Embryonic facial prominence (tissue), 1 donor: ENCODE measurements at regions not wholly inside any gene's neighbourhood (a gene's known extent, or its start where the extent isn't known, plus 50 kb on each side); places are given as distances from the start of the nearest gene placed in this dataset.

ENCODE experiments used
- DNase-seq: peaks from one replicate; pipeline ENCODE4 v3.0.0-alpha.2; 2016; ENCODE audit errors: extremely low spot score

GRCh38 chrX:20477219-20477618 lies 210.5 kb upstream of the RPS6KA3 start:
- DNase-seq = no peak

- no peak for DNase-seq
These were observed 206.0 kb upstream of the RPS6KA3 start for GRCh38 chrX:20472620-20473258.

DNA sequence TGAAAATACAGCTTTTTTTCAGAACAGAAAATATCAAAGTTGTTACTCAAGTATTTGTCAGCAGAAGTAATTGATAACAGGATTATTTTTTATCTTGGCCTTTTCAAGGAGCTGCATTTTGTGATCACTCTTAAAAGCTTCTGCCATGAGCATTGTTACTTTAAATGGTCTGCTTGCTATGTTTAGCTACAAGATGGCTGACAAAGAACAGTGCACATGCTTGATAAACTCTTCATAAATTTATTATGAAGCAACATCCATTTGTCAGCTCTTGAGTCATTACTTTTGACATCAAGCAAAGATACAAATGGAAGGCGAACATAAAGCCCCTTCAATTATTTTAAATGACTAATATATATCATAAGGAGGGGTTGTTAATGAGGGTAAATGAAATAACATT lies 205.4 kb upstream of the RPS6KA3 start:
- no peak for DNase-seq

- DNase-seq = no peak
These were observed 204.8 kb upstream of the RPS6KA3 start for GRCh38 chrX:20471483-20471882.

DNA sequence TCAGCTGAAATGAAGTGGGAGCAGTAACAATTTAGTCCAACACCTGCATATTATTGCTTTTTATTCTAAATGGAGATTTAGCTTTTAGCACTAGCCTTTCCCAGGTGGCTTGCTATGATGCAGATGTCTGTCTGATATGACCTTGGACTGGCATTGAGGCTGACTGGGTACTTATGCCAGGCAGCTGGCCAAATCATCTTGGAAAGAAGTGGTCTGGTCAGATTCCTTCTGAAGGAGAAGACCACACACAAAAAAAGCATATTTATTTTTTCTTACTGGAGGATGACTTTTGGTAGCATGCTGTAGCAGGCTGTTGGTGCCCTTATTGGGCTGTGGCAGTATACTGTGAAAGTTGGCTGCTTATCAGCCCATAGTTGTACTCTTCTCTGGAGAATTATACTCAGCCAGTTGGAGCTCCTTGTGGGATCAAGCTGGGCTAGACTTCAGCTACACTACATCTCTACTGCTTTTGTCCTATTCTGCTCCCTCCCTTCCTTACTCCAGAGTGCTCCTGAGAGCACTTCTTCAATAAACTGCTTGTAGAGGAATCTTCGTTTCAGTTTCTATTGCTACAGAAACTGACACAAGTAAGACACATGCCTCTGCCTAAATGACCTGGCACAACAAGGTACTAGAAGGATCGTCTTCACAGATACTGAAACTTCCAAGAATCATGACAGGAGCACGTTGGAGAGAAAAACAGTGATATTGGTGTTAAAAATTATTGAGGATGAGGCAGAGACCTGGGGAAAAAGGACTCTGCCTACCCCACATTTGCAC lies 196.8 kb upstream of the RPS6KA3 start:
- no peak for DNase-seq

GRCh38 chrX:20461576-20461975 lies 194.9 kb upstream of the RPS6KA3 start:
- DNase-seq = no peak

DNA sequence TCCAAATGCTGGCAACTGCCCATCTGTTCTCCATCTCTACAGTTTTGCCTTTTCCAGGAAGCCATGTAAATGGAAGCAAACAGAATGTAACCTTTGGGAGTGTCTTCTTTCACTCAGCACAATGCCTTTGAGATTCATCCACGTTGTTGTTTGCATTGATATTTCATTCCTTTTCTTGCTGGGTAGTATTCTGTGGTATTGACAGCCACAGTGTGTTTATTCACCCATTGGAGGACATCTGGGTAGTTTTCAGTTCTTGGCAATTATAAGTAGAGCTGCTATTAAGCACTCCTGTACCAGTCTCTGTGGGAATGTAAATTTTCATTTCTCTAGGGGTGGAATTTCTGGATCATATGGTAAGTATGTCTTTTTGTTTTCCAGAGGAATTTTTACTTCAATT lies 194.3 kb upstream of the RPS6KA3 start:
- DNase-seq = no peak

GRCh38 chrX:20459410-20460350 lies 193.0 kb upstream of the RPS6KA3 start:
- DNase-seq = no peak

- no peak for DNase-seq
These were observed 190.3 kb upstream of the RPS6KA3 start for GRCh38 chrX:20456971-20457370.

- DNase-seq = no peak
These were observed 188.3 kb upstream of the RPS6KA3 start for GRCh38 chrX:20455001-20455400.

GRCh38 chrX:20454117-20454516 lies 187.4 kb upstream of the RPS6KA3 start:
- DNase-seq = no peak

GRCh38 chrX:20452487-20452886 lies 185.8 kb upstream of the RPS6KA3 start:
- no peak for DNase-seq

GRCh38 chrX:20451929-20452328 lies 185.2 kb upstream of the RPS6KA3 start:
- DNase-seq = no peak

- no peak for DNase-seq
These were observed 178.4 kb upstream of the RPS6KA3 start for GRCh38 chrX:20445109-20445508.

- DNase-seq = no peak
These were observed 175.9 kb upstream of the RPS6KA3 start for GRCh38 chrX:20442597-20442996.

DNA sequence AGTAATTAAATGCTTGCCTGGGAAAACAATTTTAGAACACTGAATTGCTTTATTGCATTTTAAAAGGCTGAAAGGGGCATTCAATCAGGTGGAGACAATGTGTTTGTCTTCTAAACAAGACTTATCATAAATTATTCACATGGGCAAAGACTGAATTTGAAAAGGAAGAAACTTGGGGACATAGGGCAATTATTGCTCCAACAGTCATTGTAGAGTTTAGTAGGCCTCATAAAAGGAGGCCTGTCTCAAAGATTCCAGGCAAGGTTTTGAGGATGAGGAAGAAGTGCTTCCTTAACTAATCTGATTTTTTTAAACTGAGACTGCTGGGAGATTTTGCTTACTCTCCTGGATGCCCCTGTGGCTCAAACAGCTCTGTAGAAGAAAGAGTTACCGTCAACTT lies 174.4 kb upstream of the RPS6KA3 start:
- no peak for DNase-seq

DNA sequence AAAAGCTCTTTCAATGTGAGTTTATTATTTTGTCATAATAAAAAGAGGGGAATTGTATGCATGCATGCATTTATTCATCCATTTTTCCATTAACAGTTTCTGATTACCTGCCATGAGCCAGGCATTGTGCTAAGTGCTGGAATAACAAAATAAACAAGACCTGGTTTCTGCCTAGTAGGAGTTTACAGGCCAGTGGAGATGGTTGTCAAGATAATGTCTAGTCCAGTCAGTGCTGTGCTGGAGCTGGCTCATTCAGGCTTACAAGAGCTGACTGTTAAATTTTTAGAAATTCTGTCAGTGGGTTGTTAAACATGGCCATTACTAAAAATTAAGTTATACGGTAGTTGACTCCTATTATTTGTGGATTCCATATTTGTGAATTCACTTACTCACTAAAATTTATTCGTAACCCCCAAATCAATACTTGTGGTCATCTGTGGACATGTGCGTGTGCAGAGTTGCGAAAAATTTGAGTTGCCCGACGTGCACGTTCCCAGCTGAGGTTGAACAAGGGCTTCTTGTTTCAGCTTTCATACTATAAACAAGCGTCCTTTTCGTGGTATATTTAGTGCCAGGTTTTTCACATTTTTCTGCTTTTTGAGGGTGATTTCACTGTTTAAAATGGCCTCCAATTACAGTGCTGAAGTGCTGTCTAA lies 172.3 kb upstream of the RPS6KA3 start:
- no peak for DNase-seq

GRCh38 chrX:20437683-20438082 lies 171.0 kb upstream of the RPS6KA3 start:
- no peak for DNase-seq

DNA sequence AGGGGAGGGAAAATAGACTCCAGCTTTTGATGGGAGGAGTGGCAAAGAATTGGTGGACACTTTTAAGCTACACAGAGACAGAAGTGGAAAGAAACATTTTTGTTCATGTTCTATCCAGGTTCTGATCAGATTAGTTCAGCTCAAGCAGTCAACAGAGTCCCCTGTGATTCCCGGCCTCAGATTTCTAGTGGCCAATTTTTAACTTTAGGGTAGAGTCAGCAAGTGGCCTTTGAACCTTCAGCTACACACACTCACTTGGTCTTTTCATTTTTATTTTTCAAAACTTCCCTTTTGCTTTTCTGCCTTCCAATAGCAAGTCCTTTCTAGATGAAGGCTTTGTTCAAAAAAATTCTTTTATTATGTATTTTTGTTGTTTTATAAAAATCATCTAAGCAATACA lies 169.2 kb upstream of the RPS6KA3 start:
- DNase-seq = no peak

- no peak for DNase-seq
These were observed 168.3 kb upstream of the RPS6KA3 start for GRCh38 chrX:20434986-20435385.

DNA sequence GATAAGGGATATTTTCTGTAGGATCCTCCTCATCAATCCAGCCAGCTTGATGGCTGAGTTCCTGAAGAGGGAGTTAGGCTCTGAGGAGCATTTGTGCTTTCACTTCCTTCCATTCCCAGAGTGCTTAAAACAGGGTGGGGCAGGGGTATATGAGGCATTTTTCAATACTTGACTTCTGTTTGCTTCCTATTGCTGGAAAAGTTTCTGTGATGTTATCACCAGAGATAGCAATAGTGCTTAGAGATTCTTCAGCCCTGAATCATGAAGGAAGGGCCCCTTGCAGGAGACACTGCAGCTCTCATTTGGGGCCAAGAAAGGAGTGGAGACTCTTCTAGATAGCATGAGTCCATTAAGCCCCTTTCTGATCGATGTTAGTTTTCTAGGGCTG lies 166.7 kb upstream of the RPS6KA3 start:
- DNase-seq = no peak
